ENCODE measurements at regions not wholly inside any gene's neighbourhood (a gene's known extent, or its start where the extent isn't known, plus 50 kb on each side); places are given as distances from the start of the nearest gene placed in this dataset.

DNA sequence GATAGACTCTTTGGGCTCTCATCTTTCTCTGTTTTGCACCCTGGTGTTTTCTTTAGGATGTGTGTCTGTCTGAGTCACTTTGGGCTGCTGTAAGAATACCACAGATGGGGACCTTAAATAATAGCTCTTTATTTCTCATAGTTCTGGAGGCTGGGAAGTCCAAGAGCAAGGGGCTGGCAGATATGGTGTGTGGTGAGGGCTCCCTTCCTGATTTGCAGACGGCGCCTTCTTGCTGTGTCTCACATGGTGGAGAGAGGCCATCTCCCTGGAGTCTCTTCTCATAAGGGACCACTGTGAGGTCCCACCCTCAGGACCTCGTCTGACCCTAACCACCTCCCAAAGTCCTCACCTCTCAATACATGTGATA is 93.7 kb upstream of the ADRA2C start:
- intact Hi-C loops (cut with DNase I), result no loop called here
- Histone ChIP-seq H3K4me1 (no peaks in the 10 kb centered on the region), H3K4me3 (no peak overlapping the region), H3K27me3 (no peaks in the 10 kb centered on the region), H3K36me3 (no peaks in the 10 kb centered on the region), H3K9me3 (no peaks in the 10 kb centered on the region), H3K27ac (no peak overlapping the region)
- ATAC-seq (no peak), DNase-seq (peak; percentile 23)
- TF ChIP-seq, protein P1, sequence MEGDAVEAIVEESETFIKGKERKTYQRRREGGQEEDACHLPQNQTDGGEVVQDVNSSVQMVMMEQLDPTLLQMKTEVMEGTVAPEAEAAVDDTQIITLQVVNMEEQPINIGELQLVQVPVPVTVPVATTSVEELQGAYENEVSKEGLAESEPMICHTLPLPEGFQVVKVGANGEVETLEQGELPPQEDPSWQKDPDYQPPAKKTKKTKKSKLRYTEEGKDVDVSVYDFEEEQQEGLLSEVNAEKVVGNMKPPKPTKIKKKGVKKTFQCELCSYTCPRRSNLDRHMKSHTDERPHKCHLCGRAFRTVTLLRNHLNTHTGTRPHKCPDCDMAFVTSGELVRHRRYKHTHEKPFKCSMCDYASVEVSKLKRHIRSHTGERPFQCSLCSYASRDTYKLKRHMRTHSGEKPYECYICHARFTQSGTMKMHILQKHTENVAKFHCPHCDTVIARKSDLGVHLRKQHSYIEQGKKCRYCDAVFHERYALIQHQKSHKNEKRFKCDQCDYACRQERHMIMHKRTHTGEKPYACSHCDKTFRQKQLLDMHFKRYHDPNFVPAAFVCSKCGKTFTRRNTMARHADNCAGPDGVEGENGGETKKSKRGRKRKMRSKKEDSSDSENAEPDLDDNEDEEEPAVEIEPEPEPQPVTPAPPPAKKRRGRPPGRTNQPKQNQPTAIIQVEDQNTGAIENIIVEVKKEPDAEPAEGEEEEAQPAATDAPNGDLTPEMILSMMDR (IDR thresholded peaks at IDR 0.05), result no peak

DNA sequence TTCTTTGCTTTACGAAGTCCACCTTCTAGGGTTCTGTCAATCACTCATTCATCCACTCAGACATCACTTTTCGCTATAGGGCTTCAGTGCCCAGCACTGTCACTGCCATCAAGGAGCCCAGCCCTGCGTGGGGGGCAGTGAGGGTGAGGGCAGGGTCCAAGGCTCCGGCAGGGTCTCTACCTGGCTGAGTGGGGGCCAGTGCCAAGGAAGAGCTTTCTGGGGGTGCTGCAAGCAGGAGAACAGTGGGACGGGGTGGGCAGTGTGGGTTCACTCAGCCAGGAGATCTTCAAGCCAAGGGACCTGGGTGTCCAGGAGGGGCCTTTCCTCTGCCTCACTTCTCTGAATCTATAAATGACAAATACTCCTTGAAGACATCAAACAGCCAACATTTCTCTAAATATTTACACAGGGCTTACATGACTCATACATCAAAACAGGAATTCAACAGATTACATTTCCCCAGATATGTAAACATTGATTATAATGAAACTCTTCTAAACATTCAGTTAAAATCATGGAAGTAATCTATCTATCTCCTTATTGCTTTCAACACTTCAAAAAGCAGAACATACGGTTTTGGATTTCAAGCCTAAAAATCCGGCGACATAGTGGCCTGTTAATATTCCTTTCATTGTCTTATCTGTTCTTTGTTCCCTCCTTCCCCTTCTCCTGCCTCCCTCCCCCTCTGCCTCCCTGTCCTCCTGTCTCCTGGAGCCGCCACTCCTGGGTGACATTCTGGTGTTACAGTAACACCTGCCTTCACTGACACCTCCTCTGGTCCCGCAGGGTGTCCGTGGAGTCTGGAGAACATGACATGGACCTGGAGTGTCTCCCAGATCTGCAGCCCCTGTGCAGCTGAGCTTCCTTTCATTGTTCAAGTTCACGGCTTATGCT is 94.4 kb upstream of the ADRA2C start:
- H3K4me1 ChIP-seq, result no peaks in the 10 kb centered on the region
- peak; percentile 13 for DNase-seq
- intact Hi-C loops (cut with DNase I), result no loop called here
- TF ChIP-seq, protein P1 (IDR thresholded peaks at IDR 0.05), result no peak
- ATAC-seq, result no peak
- no peaks in the 10 kb centered on the region for H3K9me3 ChIP-seq
- no peak overlapping the region for H3K4me3 ChIP-seq
- no peak overlapping the region for H3K27ac ChIP-seq
- no peaks in the 10 kb centered on the region for H3K27me3 ChIP-seq
- no peaks in the 10 kb centered on the region for H3K36me3 ChIP-seq

DNA sequence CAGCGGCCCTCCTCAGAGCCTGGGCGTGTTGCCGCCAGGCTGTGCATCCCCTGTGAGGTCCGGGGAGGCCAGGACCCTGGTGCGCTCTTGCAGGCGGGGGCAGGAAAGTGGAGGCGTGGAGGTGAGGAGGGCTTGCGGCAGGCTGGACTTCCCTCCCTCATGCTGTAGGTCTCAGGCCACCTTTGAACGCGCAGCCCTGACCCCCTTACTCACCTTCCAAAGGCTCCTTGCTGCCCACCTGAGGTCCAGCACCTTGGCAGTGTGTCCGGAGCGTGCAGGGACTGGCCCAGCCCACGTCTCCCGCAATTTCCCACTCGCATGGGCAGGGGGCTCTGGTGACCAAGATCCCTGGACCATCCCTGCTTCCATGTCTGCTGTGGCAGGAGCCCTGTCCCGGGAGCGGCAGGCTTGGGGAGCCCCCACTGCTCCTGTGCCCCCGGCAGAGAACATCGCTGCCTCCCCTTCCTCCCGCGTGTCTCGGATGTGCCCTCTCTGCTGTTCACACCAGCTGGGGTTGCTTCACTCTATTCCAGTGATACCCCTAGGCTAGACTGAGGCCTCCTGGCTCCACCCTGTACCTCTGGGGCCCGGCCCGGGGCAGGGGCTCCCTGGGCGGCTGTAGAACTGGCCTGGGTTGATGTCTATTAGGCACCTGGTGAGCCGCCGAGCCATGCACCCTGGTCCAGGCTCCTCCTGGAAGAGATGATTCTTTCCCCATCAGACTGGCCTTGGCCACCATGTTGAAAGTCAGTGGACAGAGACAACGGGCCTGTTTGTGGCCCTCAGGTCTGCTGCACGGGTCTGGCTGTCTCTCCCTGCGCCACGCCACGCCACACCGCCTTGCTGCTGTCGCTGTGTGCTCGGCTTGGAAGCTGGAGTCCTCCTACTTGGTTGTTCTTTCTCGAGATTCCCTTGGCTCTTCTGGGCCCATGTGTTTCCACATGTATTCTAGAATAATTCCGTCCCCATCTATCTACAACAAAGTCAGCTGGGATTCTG is 95.4 kb upstream of the ADRA2C start:
- no peak overlapping the region for H3K27ac ChIP-seq
- TF ChIP-seq, protein P1 (IDR thresholded peaks at IDR 0.05), result no peak
- no peak overlapping the region for H3K4me3 ChIP-seq
- no peaks in the 10 kb centered on the region for H3K4me1 ChIP-seq
- H3K27me3 ChIP-seq, result no peaks in the 10 kb centered on the region
- no peaks in the 10 kb centered on the region for H3K36me3 ChIP-seq
- ATAC-seq (no peak), DNase-seq (no peak)
- intact Hi-C loops (cut with DNase I), result no loop called here
- no peaks in the 10 kb centered on the region for H3K9me3 ChIP-seq

DNA sequence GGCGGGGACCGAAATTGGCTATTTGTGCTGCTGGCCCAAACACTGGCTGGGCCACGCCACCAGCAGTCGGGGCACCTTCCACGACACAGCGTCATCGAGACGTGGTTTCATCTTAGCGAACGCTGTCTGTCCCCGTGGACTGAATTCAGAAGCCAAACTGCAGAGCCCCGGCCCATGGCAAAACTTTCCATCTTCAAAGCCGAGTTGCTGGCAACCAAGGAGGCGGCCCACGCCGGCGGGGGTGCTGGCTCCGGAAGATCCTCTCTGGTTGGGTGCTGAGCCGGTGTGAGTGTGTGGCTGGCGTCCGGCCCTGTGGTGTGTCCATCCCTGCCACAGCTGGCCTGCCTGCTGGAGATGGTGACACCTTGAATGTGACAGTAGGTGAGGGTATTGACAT is 96.6 kb upstream of the ADRA2C start:
- no peaks in the 10 kb centered on the region for H3K9me3 ChIP-seq
- ATAC-seq, result no peak

DNA sequence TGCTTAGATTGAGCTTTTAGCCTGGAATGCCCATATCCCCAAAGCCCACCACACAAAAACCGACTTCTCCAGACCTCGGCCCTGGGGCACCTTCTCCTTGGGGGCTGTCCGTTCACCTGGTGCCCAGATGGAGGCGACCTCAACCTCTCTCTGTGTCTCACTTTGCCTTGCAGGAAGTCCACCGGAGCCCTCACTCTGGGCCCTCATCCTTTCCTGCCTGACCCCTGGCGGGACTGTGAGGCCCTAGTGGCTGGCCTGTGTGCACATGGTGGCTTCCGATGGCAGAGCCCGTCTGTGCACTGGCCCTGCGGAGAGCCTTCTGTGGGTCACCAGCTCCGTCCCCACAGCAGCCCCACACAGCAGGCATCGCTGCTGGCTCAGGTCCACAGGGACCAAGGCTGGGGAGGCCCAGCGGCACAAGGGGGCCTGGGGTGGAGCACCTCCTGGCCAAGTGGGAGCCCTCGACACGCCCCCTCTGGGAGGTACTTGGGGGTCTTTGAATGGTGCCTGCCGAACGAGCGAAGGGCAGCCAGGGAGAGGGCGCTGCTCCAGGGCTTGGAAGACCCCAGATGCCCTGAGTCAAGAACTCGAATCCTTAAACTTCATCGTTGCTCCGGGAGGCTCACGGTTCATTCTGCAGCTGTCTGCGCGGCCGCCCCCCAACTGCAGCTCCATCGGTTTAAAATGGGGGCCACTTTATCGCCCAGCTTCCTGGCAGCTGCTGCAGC is 97.2 kb upstream of the ADRA2C start:
- DNase-seq (no peak), ATAC-seq (no peak)
- Histone ChIP-seq H3K9me3 (no peaks in the 10 kb centered on the region), H3K27ac (no peak overlapping the region), H3K4me3 (no peak overlapping the region), H3K27me3 (no peaks in the 10 kb centered on the region), H3K36me3 (no peaks in the 10 kb centered on the region), H3K4me1 (no peaks in the 10 kb centered on the region)
- TF ChIP-seq, protein P1 (IDR thresholded peaks at IDR 0.05), result no peak
- intact Hi-C loops (cut with DNase I), result no loop called here

More for the DNA sequence above, 96.6 kb upstream of the ADRA2C start:
- Histone ChIP-seq H3K4me3 (no peak overlapping the region), H3K27ac (no peak overlapping the region), H3K36me3 (no peaks in the 10 kb centered on the region), H3K27me3 (no peaks in the 10 kb centered on the region), H3K4me1 (no peaks in the 10 kb centered on the region)
- intact Hi-C loops (cut with DNase I), result no loop called here
- no peak for DNase-seq
- TF ChIP-seq, protein P1 (IDR thresholded peaks at IDR 0.05), result no peak
